ENCODE measurements at regions not wholly inside any gene's neighbourhood (a gene's known extent, or its start where the extent isn't known, plus 50 kb on each side); places are given as distances from the start of the nearest gene placed in this dataset.

GRCh38 chr10:94143261-94143660 is 149.5 kb downstream of the PLCE1 start:
- TF ChIP-seq POLR2AphosphoS5 (IDR thresholded peaks at IDR 0.05; ENCODE audit: low read depth) = no peak
- no peak for TF ChIP-seq CTCF (IDR thresholded peaks at IDR 0.05; ENCODE audit: insufficient read depth, low read length)
- no peak for TF ChIP-seq REST (IDR thresholded peaks at IDR 0.05; ENCODE audit: insufficient replicate concordance, low read depth)
- no peak for TF ChIP-seq GABPA (IDR thresholded peaks at IDR 0.05; ENCODE audit: low read depth)
- no peak for TF ChIP-seq SPI1 (IDR thresholded peaks at IDR 0.05; ENCODE audit: borderline replicate concordance, low read depth)
